IPS DF 19.7 (cell line): ENCODE measurements at regions not wholly inside any gene's neighbourhood (a gene's known extent, or its start where the extent isn't known, plus 50 kb on each side); places are given as distances from the start of the nearest gene placed in this dataset.
A peak's percentile ranks its signal among the peaks of the same experiment; 100 is the strongest.

ENCODE experiments used
- DNase-seq: peaks from one replicate; pipeline ENCODE4 v3.0.0-alpha.2; 2013; ENCODE audit warnings: low read depth, low spot score

GRCh38 chr20:7248281-7249201 is 481.1 kb downstream of the BMP2 start:
- DNase-seq: no peak

GRCh38 chr20:7250337-7250736 is 482.9 kb downstream of the BMP2 start:
- DNase-seq: no peak

- DNase-seq: no peak
Measured at GRCh38 chr20:7257099-7257498, 489.6 kb downstream of the BMP2 start.

DNA sequence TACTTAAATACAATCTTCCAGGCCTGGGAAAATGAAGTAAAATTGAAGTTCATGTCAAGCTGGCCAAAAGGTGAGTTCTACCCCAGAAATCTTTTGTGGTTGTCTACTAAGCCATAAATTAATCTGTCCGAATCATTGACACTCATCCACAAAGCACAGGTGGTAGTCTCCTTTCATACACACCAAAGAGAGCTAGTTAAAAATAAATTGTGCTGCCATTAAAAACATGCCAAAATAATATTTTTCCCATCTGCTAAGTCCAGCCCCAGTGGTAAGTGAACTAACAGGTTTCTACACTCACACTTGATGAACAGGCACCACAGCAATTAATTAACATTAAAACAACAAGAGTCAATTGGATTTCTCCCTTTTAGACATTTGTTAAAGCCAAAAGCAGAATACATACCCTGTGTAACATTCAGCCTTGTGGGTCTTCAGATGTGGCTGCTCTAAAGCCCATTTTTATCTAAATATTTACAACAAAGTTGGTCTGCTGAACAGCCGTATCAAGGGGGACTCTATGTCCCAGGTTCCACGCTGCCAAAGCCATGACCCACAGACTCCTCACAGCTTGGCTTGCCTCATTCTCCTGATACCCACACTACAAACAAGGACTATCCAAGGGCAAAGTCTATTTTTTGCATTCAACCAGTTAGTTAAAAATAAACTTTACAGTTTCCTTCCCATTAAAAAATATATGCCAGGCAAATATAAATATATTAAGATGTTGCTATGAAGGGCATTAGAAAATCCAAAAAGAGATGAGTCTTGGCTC is 490.4 kb downstream of the BMP2 start:
- no peak for DNase-seq

- DNase-seq: no peak
Measured at GRCh38 chr20:7262803-7263202, 495.3 kb downstream of the BMP2 start.

GRCh38 chr20:7264137-7264536 is 496.7 kb downstream of the BMP2 start:
- DNase-seq: no peak

DNA sequence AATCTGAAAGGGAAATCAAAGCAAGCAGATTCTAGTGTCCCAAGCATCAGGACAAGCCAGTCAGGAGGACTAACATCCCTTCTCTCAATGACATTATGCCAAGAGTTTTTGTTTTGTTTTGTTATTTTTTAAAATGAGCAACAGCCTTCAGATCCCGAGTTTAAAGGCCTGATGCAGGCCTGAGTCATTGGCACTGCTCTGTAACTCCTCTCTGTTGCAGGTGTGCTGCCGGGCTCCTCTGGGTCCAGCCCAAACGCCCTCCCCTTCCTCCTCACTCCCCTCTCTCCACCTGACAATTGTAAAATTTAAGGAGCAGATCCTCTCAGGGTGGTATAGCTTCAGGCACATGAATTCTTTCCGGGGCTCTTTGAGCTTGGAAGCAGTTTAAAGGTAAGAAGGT is 502.0 kb downstream of the BMP2 start:
- DNase-seq: no peak

DNA sequence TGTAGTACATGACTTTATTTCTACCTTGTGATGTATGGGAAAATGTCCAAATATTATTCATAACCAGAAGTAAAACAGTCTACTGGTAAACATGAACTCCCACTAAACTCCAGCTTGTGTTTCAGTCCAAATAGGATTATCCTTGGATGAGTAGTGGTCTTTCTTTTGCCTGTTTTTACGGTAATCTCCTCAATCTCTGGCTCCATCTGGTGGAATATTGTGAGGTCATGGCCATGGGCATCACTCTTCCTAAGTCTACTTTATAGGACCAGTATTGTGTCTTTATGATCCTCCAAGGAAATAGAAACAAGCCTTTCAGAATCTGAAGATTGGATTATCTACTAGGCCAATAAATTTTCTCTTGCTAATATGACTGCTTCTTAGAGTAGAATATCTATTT is 505.0 kb downstream of the BMP2 start:
- no peak for DNase-seq

DNA sequence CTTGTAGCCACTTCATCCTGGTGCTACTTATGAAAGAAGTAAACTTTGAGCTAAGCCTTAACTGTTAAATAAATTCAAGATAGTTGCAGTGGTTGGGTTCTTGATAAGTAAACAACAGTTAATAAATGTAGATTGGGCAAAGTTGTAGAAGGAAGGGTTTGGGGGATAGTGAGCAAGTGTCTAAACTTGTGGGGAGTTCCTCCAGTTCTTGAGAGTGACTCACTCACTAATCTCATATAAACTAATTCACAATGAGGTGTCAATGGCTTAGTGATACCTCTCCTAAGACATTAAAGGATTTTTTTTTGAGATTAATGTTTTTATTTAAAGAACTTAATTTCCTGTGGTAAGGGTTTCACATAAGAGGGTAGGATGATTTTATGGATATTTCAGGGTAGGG is 507.4 kb downstream of the BMP2 start:
- no peak for DNase-seq

DNA sequence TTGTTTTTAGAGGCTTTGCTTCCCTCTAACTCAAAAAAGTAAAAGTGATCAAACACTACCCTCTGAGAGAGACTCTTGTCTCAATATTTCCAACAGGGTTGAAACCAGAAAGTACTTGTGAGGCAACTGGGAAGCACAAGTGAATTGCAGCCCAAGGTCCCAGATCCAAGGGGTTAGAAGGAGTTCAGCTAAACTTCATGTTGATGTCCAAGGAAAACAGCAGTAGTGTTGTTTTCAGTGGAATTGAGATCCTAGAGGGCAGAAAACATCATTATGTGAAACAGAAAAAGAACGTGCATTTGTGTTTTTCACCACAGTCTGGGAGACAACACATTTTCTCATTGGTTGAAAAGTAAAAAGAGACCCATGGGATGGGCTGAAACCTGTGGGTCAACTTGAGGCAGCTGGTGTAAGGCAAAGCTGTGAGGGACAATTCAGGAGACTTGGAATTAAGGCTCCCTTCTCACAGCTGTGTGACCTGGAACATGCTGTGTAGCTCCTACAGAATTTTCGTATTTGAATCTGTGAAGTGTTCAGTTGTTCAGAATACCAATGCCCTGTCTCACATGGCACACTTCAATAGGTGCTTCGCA is 508.3 kb downstream of the BMP2 start:
- no peak for DNase-seq

- no peak for DNase-seq
Measured at GRCh38 chr20:7285918-7286556, 518.6 kb downstream of the BMP2 start.

- DNase-seq: no peak
Measured at GRCh38 chr20:7291323-7291943, 523.9 kb downstream of the BMP2 start.

DNA sequence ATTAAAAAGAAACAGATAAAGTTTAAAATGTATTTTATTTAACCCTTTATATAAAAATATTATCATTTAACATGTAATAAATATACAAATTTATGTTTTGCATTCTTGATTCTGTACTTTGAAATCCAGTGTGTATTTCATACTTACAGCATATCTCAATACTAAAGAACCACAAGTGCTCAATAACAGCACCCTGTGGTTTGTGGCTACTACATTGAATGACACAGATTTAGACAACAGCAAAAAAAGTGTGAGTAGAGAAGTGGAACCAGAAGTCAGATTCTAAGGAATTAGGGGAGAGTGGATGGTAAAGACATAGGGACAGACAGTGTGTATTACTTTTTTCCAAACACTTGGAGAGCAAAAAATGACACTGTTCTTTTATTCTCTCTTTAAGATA is 524.5 kb downstream of the BMP2 start:
- DNase-seq: no peak

DNA sequence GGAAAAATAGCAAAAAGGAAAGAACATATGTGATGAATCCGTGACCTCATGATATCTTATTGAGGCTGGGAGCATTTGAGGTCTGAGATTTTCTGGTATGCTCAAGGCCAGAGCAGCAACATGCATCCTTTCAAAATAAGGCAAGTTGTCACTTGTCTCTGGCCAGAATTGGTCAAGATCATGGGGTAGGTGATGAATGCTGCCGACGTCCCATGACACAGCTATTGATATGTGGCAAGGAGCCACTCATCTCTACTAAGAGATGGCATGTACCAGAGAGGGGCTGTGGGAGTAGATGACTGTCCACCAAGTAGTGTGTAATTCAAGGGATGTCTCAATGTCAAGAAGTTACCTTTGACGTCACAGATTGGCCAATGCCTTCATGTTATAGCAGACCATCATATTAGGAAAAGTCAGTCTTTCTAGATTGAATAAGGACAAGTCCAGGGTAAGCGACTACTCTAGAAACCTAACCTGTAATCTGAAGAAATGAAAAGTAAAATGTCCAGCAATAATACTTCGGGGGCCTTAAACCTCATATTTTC is 527.4 kb downstream of the BMP2 start:
- DNase-seq: no peak

GRCh38 chr20:7301807-7302206 is 534.3 kb downstream of the BMP2 start:
- no peak for DNase-seq

GRCh38 chr20:7302250-7302649 is 534.8 kb downstream of the BMP2 start:
- DNase-seq: peak; percentile 5

DNA sequence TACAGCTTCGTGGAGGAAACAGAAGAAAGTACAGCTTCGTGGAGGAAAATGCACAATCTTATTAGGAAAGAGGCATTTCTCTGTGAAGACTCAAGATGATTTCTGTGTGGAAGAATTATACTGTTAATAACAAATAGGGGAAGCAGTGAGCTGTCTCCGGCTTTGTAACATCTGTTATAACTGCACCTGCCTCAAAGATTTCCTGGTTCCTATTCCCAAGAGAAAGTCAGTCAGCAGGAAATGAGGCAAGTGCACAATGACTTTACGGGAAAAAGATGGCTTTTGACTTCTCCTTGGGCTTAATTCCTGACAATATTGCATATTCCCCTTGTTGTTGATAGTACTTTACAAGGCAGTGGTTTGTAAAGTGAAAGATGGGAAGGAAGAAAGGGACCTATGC is 538.5 kb downstream of the BMP2 start:
- no peak for DNase-seq

- DNase-seq: no peak
Measured at GRCh38 chr20:7308163-7308562, 540.7 kb downstream of the BMP2 start.

DNA sequence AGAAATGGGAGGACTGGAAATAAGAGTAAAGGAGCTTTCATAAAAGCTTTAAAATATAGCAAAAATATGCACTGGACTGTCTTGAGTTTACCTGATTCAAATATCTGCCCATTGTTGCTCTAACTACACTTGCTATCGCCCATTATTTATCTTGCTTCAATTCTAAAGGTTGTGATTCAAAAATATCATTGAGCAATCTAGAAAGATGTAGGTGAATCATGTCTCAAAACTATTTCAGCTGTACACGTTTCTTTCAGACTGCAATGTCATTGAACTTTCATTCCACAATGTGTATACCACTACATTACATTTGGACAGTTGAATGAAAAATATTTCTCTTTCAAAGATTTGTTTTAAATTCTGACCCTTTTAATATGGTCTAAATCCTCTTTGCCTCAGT is 545.6 kb downstream of the BMP2 start:
- no peak for DNase-seq

- no peak for DNase-seq
Measured at GRCh38 chr20:7323957-7324356, 556.5 kb downstream of the BMP2 start.

DNA sequence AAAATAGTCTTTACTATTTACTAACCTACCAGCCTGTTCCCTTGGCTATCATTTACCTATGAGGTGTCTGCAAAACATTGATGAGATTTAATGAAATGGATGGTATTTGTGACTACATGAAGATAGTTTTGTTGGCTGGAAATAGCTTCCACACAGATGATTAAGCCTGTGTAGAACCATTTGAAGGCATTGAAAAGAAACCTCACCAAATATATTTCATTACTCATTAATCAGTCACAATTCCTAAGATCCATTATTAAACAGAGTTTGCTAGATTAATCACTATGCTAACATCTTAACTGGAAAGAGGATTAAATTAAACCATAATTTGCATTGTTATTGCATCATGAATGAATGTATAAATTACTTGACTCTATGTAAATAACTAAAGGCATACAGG is 560.3 kb downstream of the BMP2 start:
- no peak for DNase-seq
